Lung (tissue), 11 donors: ENCODE measurements at regions not wholly inside any gene's neighbourhood (a gene's known extent, or its start where the extent isn't known, plus 50 kb on each side); places are given as distances from the start of the nearest gene placed in this dataset.
A peak's percentile ranks its signal among the peaks of the same experiment; 100 is the strongest.
"Not testable (repeated sequence)": the region's sequence is repeated elsewhere in the genome, so short reads cannot be mapped to it uniquely, and the experiment has no call there.

Experiments used
- ATAC-seq: fragments of 200-7000 bp; cut with Tn5 transposase; one replicate; pipeline ENCODE4 v1.9.1; 2020; ENCODE audit warnings: moderate number of reproducible peaks; ENCODE audit not compliant: insufficient read depth, low FRiP score
- DNase-seq, 3 donors: peaks; one replicate each; pipeline ENCODE4 v3.0.0-alpha.2; 2013 to 2017
- H3K27ac ChIP-seq, 2 donors: one replicate each; pipeline ENCODE4 v1.5.1; 2013; ENCODE audit warnings: mild to moderate bottlenecking in 2 of 2, moderate library complexity in 2 of 2, control low read depth in 1 of 2, inconsistent platforms in 1 of 2, low read depth in 1 of 2, low read length in 1 of 2
- H3K27me3 ChIP-seq, 3 donors: one replicate each; pipeline ENCODE4 v1.5.1; 2013; ENCODE audit warnings: low read length in 2 of 3; ENCODE audit not compliant: control insufficient read depth in 3 of 3, insufficient read depth in 3 of 3
- H3K36me3 ChIP-seq, 4 donors: one replicate each; pipeline ENCODE4 v1.5.1; 2013; ENCODE audit warnings: low read length in 4 of 4, mild to moderate bottlenecking in 1 of 4, moderate library complexity in 1 of 4; ENCODE audit not compliant: control insufficient read depth in 4 of 4, insufficient read depth in 4 of 4
- H3K4me1 ChIP-seq, 5 donors: one replicate each; pipeline ENCODE4 v1.5.1; 2013; ENCODE audit warnings: low read length in 5 of 5, mild to moderate bottlenecking in 2 of 5, moderate library complexity in 1 of 5; ENCODE audit not compliant: control insufficient read depth in 5 of 5, insufficient read depth in 5 of 5
- H3K4me3 ChIP-seq: one replicate; pipeline ENCODE4 v1.5.1; 2013; ENCODE audit warnings: mild to moderate bottlenecking, control low read depth, moderate library complexity
- H3K9ac ChIP-seq, 2 donors: one replicate each; pipeline ENCODE4 v1.5.1; 2013; ENCODE audit warnings: low read length in 2 of 2, control low read depth in 1 of 2; ENCODE audit not compliant: insufficient read depth in 1 of 2
- H3K9me3 ChIP-seq, 4 donors: one replicate each; pipeline ENCODE4 v1.5.1; 2013; ENCODE audit warnings: low read length in 3 of 4, mild to moderate bottlenecking in 1 of 4, moderate library complexity in 1 of 4; ENCODE audit not compliant: control insufficient read depth in 4 of 4, insufficient read depth in 3 of 4
- WGBS, 2 donors: extraction: QIAGEN DNeasy Blood & Tissue Kit; methylation state at CpG; one replicate each; pipeline ENCODE4 v1.1.7; 2013; 5-methylcytosine and 5-hydroxymethylcytosine counted together
- TF ChIP-seq, protein P1 (sequence below): IDR thresholded peaks from 2 replicates; pipeline ENCODE4 v1.5.1; 2012; ENCODE audit warnings: mild to moderate bottlenecking; ENCODE audit errors: control extremely low read depth, extremely low read depth
- donor health status: control.
- donor health status: control.
- donor health status: Bipolar disorder and iron deficiency.
- donor health status: healthy.
- donor health status: DM: yes; HTN: yes; CAD: no.

- no peaks in the 10 kb centered on the region for H3K27me3 ChIP-seq
- H3K4me3 ChIP-seq: no peak overlapping the region
- ATAC-seq (no peak), DNase-seq (peak in 2 of 3 donors; percentile 3 to 12)
- 60 to 81% methylated on average over 3 of the region's 3 CpGs for WGBS, 2 donors
- H3K9ac ChIP-seq: no peak overlapping the region
- no peaks in the 10 kb centered on the region for H3K9me3 ChIP-seq
- H3K4me1 ChIP-seq: peaks cover 0 to 1% (median 0%) of the 10 kb centered on the region in 5 donors
- H3K36me3 ChIP-seq: no peaks in the 10 kb centered on the region
- no peak overlapping the region for H3K27ac ChIP-seq
- TF ChIP-seq, protein P1, sequence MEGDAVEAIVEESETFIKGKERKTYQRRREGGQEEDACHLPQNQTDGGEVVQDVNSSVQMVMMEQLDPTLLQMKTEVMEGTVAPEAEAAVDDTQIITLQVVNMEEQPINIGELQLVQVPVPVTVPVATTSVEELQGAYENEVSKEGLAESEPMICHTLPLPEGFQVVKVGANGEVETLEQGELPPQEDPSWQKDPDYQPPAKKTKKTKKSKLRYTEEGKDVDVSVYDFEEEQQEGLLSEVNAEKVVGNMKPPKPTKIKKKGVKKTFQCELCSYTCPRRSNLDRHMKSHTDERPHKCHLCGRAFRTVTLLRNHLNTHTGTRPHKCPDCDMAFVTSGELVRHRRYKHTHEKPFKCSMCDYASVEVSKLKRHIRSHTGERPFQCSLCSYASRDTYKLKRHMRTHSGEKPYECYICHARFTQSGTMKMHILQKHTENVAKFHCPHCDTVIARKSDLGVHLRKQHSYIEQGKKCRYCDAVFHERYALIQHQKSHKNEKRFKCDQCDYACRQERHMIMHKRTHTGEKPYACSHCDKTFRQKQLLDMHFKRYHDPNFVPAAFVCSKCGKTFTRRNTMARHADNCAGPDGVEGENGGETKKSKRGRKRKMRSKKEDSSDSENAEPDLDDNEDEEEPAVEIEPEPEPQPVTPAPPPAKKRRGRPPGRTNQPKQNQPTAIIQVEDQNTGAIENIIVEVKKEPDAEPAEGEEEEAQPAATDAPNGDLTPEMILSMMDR: no peak
Measured at GRCh38 chr21:25456672-25457071, 150.6 kb downstream of the MRPL39 start.

- H3K9ac ChIP-seq: no peak overlapping the region
- H3K27ac ChIP-seq: no peak overlapping the region
- H3K9me3 ChIP-seq: peaks cover 0 to 5% (median 0%) of the 10 kb centered on the region in 4 donors
- TF ChIP-seq, protein P1: no peak
- DNase-seq: no peak
- no peaks in the 10 kb centered on the region for H3K27me3 ChIP-seq
- H3K36me3 ChIP-seq: no peaks in the 10 kb centered on the region
- peaks cover 0 to 4% (median 0%) of the 10 kb centered on the region in 5 donors for H3K4me1 ChIP-seq
- ATAC-seq: no peak
- no peak overlapping the region for H3K4me3 ChIP-seq
Measured at GRCh38 chr21:25453524-25453923, 153.8 kb downstream of the MRPL39 start.

- Histone ChIP-seq H3K9me3 (peaks cover 0 to 5% (median 0%) of the 10 kb centered on the region in 4 donors), H3K9ac (no peak overlapping the region), H3K36me3 (no peaks in the 10 kb centered on the region), H3K27ac (no peak overlapping the region), H3K27me3 (no peaks in the 10 kb centered on the region), H3K4me1 (peaks cover 0 to 4% (median 0%) of the 10 kb centered on the region in 5 donors), H3K4me3 (no peak overlapping the region)
- ATAC-seq: no peak
- WGBS, 2 donors: 85 to 90% methylated on average over 3 of the region's 3 CpGs
- no peak for DNase-seq
- TF ChIP-seq, protein P1: no peak
Measured at GRCh38 chr21:25449950-25450349, 157.3 kb downstream of the MRPL39 start.

- Histone ChIP-seq H3K9ac (no peak overlapping the region), H3K4me1 (no peaks in the 10 kb centered on the region), H3K4me3 (no peak overlapping the region), H3K27ac (no peak overlapping the region), H3K36me3 (no peaks in the 10 kb centered on the region), H3K9me3 (no peaks in the 10 kb centered on the region), H3K27me3 (no peaks in the 10 kb centered on the region)
- DNase-seq (no peak), ATAC-seq (no peak)
- WGBS, 2 donors: 55 to 59% methylated on average over 2 of the region's 2 CpGs
- TF ChIP-seq, protein P1: no peak
Measured at GRCh38 chr21:25441835-25442234, 165.4 kb downstream of the MRPL39 start.

DNA sequence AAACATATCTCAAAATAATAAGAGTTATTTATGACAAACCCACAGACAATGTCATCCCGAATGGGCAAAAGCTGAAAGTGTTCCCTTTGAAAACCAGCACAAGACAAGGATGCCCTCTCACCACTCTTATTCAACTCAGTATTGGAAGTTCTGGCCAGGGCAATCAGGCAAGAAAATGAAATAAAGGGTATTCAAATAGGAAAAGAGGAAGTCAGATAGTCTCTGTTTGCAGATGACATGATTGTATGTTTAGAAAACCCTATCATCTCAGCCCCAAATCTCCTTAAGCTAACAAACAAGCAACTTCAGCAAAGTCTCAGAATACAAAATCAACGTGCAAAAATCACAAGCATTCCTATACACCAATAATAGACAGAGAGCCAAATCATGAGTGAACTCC lies 169.8 kb downstream of the MRPL39 start:
- H3K27me3 ChIP-seq, H3K36me3 ChIP-seq: not testable (repeated sequence)
- WGBS, 2 donors: 78 to 89% methylated on average over 2 of the region's 2 CpGs

More for the DNA sequence above, 169.8 kb downstream of the MRPL39 start:
- H3K27ac ChIP-seq, DNase-seq, ATAC-seq, H3K9ac ChIP-seq, H3K4me1 ChIP-seq, H3K4me3 ChIP-seq, H3K9me3 ChIP-seq: not testable (repeated sequence)
